Fibroblast of mammary gland (primary cell): ENCODE measurements at regions not wholly inside any gene's neighbourhood (a gene's known extent, or its start where the extent isn't known, plus 50 kb on each side); places are given as distances from the start of the nearest gene placed in this dataset.

Experiments used
- DNase-seq: peaks from one replicate; pipeline ENCODE4 v3.0.0-alpha.2; 2010; ENCODE audit warnings: low read depth
- H3K4me3 ChIP-seq: 2 replicates; pipeline ENCODE4 v1.5.1; 2011; ENCODE audit warnings: low read depth, mild to moderate bottlenecking, low read length, moderate library complexity; ENCODE audit not compliant: control insufficient read depth
- CTCF ChIP-seq: conservative IDR thresholded peaks from 2 replicates; pipeline ENCODE4 v1.5.1; 2011; ENCODE audit warnings: low read depth, low read length, inconsistent platforms; ENCODE audit not compliant: control insufficient read depth, insufficient read depth

- no peak for TF ChIP-seq CTCF
- no peak overlapping the region for H3K4me3 ChIP-seq
- peak; percentile 100 for DNase-seq
These were observed 290.8 kb upstream of the TANK start for GRCh38 chr2:160869411-160869810.

- TF ChIP-seq CTCF = no peak
- DNase-seq = peak; percentile 83
- H3K4me3 ChIP-seq = no peak overlapping the region
These were observed 289.3 kb upstream of the TANK start for GRCh38 chr2:160870729-160871465.

GRCh38 chr2:160871953-160872352 is 288.3 kb upstream of the TANK start:
- no peak for DNase-seq
- no peak for TF ChIP-seq CTCF

DNA sequence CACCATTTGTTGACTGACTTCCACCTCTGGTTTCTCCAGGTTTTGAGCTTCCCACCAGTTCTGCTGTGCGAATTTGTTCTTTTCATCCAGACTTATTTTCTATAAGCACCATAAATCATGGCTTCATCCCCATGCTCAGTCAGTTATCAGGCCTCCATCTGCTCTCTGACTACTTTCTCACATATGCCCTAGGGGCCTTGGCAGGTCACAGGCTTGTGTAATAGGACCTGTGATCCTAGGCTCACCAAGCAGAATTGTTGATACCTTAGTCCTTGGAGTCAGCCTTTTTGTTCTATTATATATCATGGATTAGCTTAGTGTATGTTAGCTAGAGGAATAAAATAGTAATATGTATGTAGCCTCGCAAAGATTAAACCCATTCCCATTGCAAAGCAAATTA is 284.2 kb upstream of the TANK start:
- DNase-seq = no peak
- TF ChIP-seq CTCF = no peak
- no peak overlapping the region for H3K4me3 ChIP-seq

More at GRCh38 chr2:160871953-160872352, 288.3 kb upstream of the TANK start:
- H3K4me3 ChIP-seq = no peak overlapping the region

- TF ChIP-seq CTCF = no peak
- DNase-seq = peak; percentile 15
These were observed 283.5 kb upstream of the TANK start for GRCh38 chr2:160876765-160877164.

DNA sequence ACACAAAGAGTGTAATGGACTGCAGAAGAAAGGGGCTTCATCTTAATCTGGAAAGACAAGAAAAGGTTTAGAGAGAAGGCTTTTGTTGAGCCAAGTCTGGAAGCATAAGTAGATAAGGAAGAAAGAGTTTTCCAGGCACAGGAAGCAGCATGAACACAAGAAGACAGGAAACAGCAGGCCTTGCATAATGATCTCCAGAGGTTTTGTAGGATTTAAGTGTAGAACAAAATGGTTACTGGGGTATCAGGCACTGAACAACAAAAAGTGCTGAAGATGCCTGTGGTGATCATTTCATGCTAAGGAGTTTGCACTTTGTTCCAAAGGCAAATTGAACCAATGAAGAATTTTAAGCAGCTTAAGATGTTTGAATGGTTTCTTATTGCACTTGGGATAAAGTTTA is 281.6 kb upstream of the TANK start:
- TF ChIP-seq CTCF = no peak
- no peak for DNase-seq
- H3K4me3 ChIP-seq = no peak overlapping the region

More at GRCh38 chr2:160876765-160877164, 283.5 kb upstream of the TANK start:
- H3K4me3 ChIP-seq = no peak overlapping the region
